HepG2 (cell line): ENCODE measurements at regions not wholly inside any gene's neighbourhood (a gene's known extent, or its start where the extent isn't known, plus 50 kb on each side); places are given as distances from the start of the nearest gene placed in this dataset.

Source experiments
- ATAC-seq: fragments of 200-7000 bp; cut with Tn5 transposase; 3 replicates; pipeline ENCODE4 v1.9.1; 2020; ENCODE audit warnings: mild to moderate bottlenecking, moderate library complexity
- BruUV-seq: library from RNA; stranded (reverse); fragments of 400-500 nt; replicated peaks from 2 replicates; lab custom pipeline; 2021; lab: Mats Ljungman, UMichigan
- CTCF ChIA-PET: fragments of 300-600 bp; formaldehyde crosslinking; extraction: SDS; loops from one replicate; lab custom pipeline; 2021; ENCODE audit warnings: low total read pairs, inconsistent platforms, low intra/inter-chr PET ratio; lab: Yijun Ruan, JAX
- POLR2A ChIA-PET: fragments of 350-600 bp; sonication (Branson Sonifier 250); formaldehyde crosslinking; loops from one replicate; lab custom pipeline; 2020; ENCODE audit warnings: antibody characterized with exemption, inconsistent platforms; lab: Yijun Ruan, JAX
- DNase-seq: peaks from one replicate; pipeline ENCODE4 v3.0.0-alpha.2; 2015; ENCODE audit warnings: low spot score
- FAIRE-seq: peaks from 3 replicates; lab custom pipeline; 2011; peaks lifted over from hg19 to GRCh38; lab: Jason Lieb, UNC
- H2AFZ ChIP-seq: one replicate; pipeline ENCODE4 v1.6.1; 2011; ENCODE audit warnings: low read length, inconsistent platforms
- H3K27ac ChIP-seq: fragments of 300-600 bp; 3 replicates; pipeline ENCODE4 v1.8.0; 2011; ENCODE audit warnings: mixed run types, mild to moderate bottlenecking, mixed read lengths, low read length, inconsistent platforms; ENCODE audit not compliant: insufficient read depth; ENCODE audit errors: extremely low read length
- H3K27me3 ChIP-seq, 2 experiments: fragments of 200-600 bp in 1 of 2; 2 replicates in 1 of 2; 3 replicates in 1 of 2; pipeline versions ENCODE4 v1.6.0 to v1.8.0; 2011; ENCODE audit warnings: low read length in 2 of 2, mild to moderate bottlenecking in 2 of 2, moderate library complexity in 2 of 2, inconsistent platforms in 1 of 2; ENCODE audit not compliant: insufficient read depth in 2 of 2, control insufficient read depth in 1 of 2
- H3K36me3 ChIP-seq, 2 experiments: fragments of 200-600 bp in 1 of 2; replicated peaks in 1 of 2; 2 replicates in 1 of 2; 3 replicates in 1 of 2; pipeline versions ENCODE4 v1.5.1 to v1.8.0; 2011; ENCODE audit warnings: low read length in 2 of 2, inconsistent platforms in 1 of 2; ENCODE audit not compliant: insufficient read depth in 2 of 2, control insufficient read depth in 1 of 2
- H3K4me1 ChIP-seq: 2 replicates; pipeline ENCODE4 v1.5.1; 2012; ENCODE audit warnings: low read length, inconsistent platforms; ENCODE audit not compliant: insufficient read depth
- H3K4me2 ChIP-seq: 2 replicates; pipeline ENCODE4 v1.6.0; 2011; ENCODE audit warnings: low read depth, low read length, inconsistent platforms
- H3K4me3 ChIP-seq, 3 experiments: fragments of 200-600 bp in 1 of 3; sonication (generic), shearing (Covaris generic) in 1 of 3; replicated peaks in 1 of 3; 2 replicates each; pipeline ENCODE4 v1.5.1; 2011 to 2016; ENCODE audit warnings: low read length in 3 of 3, inconsistent platforms in 2 of 3, low read depth in 2 of 3, mild to moderate bottlenecking in 2 of 3, control low read depth in 1 of 3, mixed read lengths in 1 of 3; ENCODE audit not compliant: insufficient read depth in 1 of 3
- H3K79me2 ChIP-seq: one replicate; pipeline ENCODE4 v1.6.1; 2011; ENCODE audit warnings: low read length, inconsistent platforms; ENCODE audit not compliant: insufficient read depth
- H3K9ac ChIP-seq: 2 replicates; pipeline ENCODE4 v1.6.0; 2011; ENCODE audit warnings: mild to moderate bottlenecking, low read depth, low read length, inconsistent platforms; ENCODE audit not compliant: insufficient read depth
- H3K9me3 ChIP-seq: 2 replicates; pipeline ENCODE4 v1.5.1; 2012; ENCODE audit warnings: mild to moderate bottlenecking, low read length
- H4K20me1 ChIP-seq: 2 replicates; pipeline ENCODE4 v1.6.0; 2011; ENCODE audit warnings: inconsistent platforms, mild to moderate bottlenecking, low read length, moderate library complexity; ENCODE audit not compliant: insufficient read depth
- MAFG ChIP-seq: sonication (generic); formaldehyde crosslinking; IDR thresholded peaks from 2 replicates; pipeline ENCODE4 v1.5.1; 2020; ENCODE audit warnings: mild to moderate bottlenecking, missing genetic modification reagents
- ZNF296 ChIP-seq: sonication (generic); formaldehyde crosslinking; conservative IDR thresholded peaks from 2 replicates; pipeline ENCODE4 v1.5.0; 2020; ENCODE audit warnings: mild to moderate bottlenecking, missing genetic modification reagents
- ZNF556 ChIP-seq: sonication (generic); formaldehyde crosslinking; IDR thresholded peaks from 2 replicates; pipeline ENCODE4 v1.4.0; 2020; ENCODE audit warnings: mild to moderate bottlenecking, missing genetic modification reagents, borderline replicate concordance
- WGBS: methylation state at CpG from one replicate; pipeline ENCODE4 v1.1.6; 2017; ENCODE audit warnings: low lambda C conversion rate; 5-methylcytosine and 5-hydroxymethylcytosine counted together
- in situ Hi-C: cut with HindIII; loops from 2 replicates; pipeline ENCODE4 v1.10.0; 2017; ENCODE audit warnings: low pct_unique_long_range_greater_than_20kb; ENCODE audit not compliant: extremely low pct_ligation_motif_present
- intact Hi-C: fragments of 100-400 bp; cut with micrococcal nuclease; formaldehyde crosslinking; loops from one replicate; pipeline ENCODE4 v1.10.0; 2022; ENCODE audit not compliant: unreplicated experiment
- TF ChIP-seq, protein P1 (sequence below): IDR thresholded peaks from 2 replicates; pipeline ENCODE4 v1.6.1; 2012; ENCODE audit warnings: low read length, improper control_type of control experiment
- TF ChIP-seq, protein P2 (sequence below): sonication (generic); formaldehyde crosslinking; IDR thresholded peaks from 2 replicates; pipeline ENCODE4 v1.4.0; 2020; ENCODE audit warnings: missing genetic modification reagents
- TF ChIP-seq, protein P3 (sequence below): sonication (generic); formaldehyde crosslinking; IDR thresholded peaks from 2 replicates; pipeline ENCODE4 v1.8.0; 2022; ENCODE audit warnings: mild to moderate bottlenecking, missing genetic modification reagents, borderline replicate concordance
- TF ChIP-seq, protein P4 (sequence below): IDR thresholded peaks from 2 replicates; pipeline ENCODE4 v1.6.1; 2016; ENCODE audit warnings: low read depth, missing genetic modification reagents, missing compliant biosample characterization
- TF ChIP-seq, protein P5 (sequence below): sonication (generic); formaldehyde crosslinking; IDR thresholded peaks from 2 replicates; pipeline ENCODE4 v1.5.1; 2020; ENCODE audit warnings: mild to moderate bottlenecking, missing genetic modification reagents, borderline replicate concordance

DNA sequence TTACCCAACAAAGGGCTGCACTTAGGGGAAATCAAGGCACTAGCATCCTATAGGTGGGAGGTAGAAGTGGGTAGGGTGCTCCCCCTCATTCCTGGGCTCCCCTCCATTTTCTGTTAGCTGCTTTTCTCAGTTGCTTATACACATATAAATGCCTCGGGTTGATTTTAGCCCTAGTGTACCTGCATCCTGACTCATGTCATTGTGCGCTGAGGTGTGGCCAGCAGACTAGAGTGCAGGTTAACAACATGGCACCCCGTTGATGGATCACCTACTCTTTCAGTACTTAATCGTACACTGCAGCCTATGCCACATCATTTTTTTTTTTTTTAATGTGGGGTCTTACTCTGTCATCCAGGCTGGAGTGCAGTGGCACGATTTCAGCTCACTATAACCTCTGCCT lies 144.0 kb upstream of the ITGB1 start (continued):
- TF ChIP-seq, protein P1, sequence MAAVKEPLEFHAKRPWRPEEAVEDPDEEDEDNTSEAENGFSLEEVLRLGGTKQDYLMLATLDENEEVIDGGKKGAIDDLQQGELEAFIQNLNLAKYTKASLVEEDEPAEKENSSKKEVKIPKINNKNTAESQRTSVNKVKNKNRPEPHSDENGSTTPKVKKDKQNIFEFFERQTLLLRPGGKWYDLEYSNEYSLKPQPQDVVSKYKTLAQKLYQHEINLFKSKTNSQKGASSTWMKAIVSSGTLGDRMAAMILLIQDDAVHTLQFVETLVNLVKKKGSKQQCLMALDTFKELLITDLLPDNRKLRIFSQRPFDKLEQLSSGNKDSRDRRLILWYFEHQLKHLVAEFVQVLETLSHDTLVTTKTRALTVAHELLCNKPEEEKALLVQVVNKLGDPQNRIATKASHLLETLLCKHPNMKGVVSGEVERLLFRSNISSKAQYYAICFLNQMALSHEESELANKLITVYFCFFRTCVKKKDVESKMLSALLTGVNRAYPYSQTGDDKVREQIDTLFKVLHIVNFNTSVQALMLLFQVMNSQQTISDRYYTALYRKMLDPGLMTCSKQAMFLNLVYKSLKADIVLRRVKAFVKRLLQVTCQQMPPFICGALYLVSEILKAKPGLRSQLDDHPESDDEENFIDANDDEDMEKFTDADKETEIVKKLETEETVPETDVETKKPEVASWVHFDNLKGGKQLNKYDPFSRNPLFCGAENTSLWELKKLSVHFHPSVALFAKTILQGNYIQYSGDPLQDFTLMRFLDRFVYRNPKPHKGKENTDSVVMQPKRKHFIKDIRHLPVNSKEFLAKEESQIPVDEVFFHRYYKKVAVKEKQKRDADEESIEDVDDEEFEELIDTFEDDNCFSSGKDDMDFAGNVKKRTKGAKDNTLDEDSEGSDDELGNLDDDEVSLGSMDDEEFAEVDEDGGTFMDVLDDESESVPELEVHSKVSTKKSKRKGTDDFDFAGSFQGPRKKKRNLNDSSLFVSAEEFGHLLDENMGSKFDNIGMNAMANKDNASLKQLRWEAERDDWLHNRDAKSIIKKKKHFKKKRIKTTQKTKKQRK: no peak
- TF ChIP-seq ZNF556 (CRISPR knock-in tag): no peak
- no peak for TF ChIP-seq MAFG (CRISPR knock-in tag)

DNA sequence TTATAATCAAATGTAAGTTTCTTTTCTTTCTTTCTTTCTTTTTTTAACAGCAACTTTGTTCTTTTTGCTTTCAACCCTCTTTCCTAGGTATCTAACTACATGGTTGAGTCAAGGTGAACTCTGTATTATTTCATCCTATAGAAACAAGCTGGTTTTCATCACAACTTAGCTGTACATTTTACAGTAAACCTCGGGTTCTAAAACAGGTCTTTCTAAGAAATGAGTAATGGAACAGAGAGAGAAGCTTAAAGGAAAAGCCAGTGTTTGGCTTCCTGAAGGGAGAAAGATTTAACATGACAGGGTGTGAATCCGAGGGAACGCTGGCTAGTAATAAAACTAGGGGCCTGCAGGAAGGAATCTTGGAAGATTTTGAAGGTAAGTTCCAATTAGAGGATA lies 143.4 kb upstream of the ITGB1 start:
- H3K27me3 ChIP-seq: peaks cover 0 to 2% of the 10 kb centered on the region in 2 experiments; a peak in 1 of 5 replicates
- H4K20me1 ChIP-seq: no peaks in the 10 kb centered on the region
- ATAC-seq: no peak
- in situ Hi-C loops (no loop called here), intact Hi-C loops (no loop called here)
- H3K9me3 ChIP-seq: no peaks in the 10 kb centered on the region; the same call in 1 of the 2 replicates
- H3K4me3 ChIP-seq: no peak overlapping the region
- no peak overlapping the region for H3K4me2 ChIP-seq
- FAIRE-seq: no peak
- no peak overlapping the region for H3K9ac ChIP-seq
- H3K4me1 ChIP-seq: no peaks in the 10 kb centered on the region
- DNase-seq: no peak
- BruUV-seq: no TSS peak
- POLR2A ChIA-PET: no interaction called here
- H3K27ac ChIP-seq: no peak overlapping the region
- no peaks in the 10 kb centered on the region for H3K79me2 ChIP-seq
- WGBS: 20% methylated on average over 3 of the region's 3 CpGs
- CTCF ChIA-PET: no interaction called here
- H2AFZ ChIP-seq: no peak overlapping the region
- no peaks in the 10 kb centered on the region for H3K36me3 ChIP-seq
- TF ChIP-seq, protein P2, sequence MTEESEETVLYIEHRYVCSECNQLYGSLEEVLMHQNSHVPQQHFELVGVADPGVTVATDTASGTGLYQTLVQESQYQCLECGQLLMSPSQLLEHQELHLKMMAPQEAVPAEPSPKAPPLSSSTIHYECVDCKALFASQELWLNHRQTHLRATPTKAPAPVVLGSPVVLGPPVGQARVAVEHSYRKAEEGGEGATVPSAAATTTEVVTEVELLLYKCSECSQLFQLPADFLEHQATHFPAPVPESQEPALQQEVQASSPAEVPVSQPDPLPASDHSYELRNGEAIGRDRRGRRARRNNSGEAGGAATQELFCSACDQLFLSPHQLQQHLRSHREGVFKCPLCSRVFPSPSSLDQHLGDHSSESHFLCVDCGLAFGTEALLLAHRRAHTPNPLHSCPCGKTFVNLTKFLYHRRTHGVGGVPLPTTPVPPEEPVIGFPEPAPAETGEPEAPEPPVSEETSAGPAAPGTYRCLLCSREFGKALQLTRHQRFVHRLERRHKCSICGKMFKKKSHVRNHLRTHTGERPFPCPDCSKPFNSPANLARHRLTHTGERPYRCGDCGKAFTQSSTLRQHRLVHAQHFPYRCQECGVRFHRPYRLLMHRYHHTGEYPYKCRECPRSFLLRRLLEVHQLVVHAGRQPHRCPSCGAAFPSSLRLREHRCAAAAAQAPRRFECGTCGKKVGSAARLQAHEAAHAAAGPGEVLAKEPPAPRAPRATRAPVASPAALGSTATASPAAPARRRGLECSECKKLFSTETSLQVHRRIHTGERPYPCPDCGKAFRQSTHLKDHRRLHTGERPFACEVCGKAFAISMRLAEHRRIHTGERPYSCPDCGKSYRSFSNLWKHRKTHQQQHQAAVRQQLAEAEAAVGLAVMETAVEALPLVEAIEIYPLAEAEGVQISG (CRISPR knock-in tag): no peak
- TF ChIP-seq, protein P3, sequence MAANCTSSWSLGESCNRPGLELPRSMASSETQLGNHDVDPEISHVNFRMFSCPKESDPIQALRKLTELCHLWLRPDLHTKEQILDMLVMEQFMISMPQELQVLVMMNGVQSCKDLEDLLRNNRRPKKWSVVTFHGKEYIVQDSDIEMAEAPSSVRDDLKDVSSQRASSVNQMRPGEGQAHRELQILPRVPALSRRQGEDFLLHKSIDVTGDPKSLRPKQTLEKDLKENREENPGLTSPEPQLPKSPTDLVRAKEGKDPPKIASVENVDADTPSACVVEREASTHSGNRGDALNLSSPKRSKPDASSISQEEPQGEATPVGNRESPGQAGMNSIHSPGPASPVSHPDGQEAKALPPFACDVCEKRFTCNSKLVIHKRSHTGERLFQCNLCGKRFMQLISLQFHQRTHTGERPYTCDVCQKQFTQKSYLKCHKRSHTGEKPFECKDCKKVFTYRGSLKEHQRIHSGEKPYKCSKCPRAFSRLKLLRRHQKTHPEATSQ (CRISPR knock-in tag): no peak
- TF ChIP-seq ZNF296: no peak
- TF ChIP-seq, protein P4, sequence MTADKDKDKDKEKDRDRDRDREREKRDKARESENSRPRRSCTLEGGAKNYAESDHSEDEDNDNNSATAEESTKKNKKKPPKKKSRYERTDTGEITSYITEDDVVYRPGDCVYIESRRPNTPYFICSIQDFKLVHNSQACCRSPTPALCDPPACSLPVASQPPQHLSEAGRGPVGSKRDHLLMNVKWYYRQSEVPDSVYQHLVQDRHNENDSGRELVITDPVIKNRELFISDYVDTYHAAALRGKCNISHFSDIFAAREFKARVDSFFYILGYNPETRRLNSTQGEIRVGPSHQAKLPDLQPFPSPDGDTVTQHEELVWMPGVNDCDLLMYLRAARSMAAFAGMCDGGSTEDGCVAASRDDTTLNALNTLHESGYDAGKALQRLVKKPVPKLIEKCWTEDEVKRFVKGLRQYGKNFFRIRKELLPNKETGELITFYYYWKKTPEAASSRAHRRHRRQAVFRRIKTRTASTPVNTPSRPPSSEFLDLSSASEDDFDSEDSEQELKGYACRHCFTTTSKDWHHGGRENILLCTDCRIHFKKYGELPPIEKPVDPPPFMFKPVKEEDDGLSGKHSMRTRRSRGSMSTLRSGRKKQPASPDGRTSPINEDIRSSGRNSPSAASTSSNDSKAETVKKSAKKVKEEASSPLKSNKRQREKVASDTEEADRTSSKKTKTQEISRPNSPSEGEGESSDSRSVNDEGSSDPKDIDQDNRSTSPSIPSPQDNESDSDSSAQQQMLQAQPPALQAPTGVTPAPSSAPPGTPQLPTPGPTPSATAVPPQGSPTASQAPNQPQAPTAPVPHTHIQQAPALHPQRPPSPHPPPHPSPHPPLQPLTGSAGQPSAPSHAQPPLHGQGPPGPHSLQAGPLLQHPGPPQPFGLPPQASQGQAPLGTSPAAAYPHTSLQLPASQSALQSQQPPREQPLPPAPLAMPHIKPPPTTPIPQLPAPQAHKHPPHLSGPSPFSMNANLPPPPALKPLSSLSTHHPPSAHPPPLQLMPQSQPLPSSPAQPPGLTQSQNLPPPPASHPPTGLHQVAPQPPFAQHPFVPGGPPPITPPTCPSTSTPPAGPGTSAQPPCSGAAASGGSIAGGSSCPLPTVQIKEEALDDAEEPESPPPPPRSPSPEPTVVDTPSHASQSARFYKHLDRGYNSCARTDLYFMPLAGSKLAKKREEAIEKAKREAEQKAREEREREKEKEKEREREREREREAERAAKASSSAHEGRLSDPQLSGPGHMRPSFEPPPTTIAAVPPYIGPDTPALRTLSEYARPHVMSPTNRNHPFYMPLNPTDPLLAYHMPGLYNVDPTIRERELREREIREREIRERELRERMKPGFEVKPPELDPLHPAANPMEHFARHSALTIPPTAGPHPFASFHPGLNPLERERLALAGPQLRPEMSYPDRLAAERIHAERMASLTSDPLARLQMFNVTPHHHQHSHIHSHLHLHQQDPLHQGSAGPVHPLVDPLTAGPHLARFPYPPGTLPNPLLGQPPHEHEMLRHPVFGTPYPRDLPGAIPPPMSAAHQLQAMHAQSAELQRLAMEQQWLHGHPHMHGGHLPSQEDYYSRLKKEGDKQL (CRISPR knock-in tag): no peak
- TF ChIP-seq, protein P5, sequence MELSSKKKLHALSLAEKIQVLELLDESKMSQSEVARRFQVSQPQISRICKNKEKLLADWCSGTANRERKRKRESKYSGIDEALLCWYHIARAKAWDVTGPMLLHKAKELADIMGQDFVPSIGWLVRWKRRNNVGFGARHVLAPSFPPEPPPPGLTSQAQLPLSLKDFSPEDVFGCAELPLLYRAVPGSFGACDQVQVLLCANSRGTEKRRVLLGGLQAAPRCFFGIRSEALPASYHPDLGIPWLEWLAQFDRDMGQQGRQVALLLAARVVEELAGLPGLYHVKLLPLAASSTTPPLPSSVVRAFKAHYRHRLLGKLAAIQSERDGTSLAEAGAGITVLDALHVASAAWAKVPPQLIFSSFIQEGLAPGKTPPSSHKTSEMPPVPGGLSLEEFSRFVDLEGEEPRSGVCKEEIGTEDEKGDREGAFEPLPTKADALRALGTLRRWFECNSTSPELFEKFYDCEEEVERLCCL: no peak
